NT2/D1 (cell line): ENCODE measurements at regions not wholly inside any gene's neighbourhood (a gene's known extent, or its start where the extent isn't known, plus 50 kb on each side); places are given as distances from the start of the nearest gene placed in this dataset.

Experiments
- YY1 ChIP-seq: IDR thresholded peaks from 2 replicates; pipeline ENCODE4 v1.6.1; 2011; ENCODE audit not compliant: insufficient read length, insufficient read depth
- ZNF274 ChIP-seq: IDR thresholded peaks from 2 replicates; pipeline ENCODE4 v1.6.1; 2011; ENCODE audit warnings: mild to moderate bottlenecking, low read depth, low read length

GRCh38 chr3:151561878-151562277 is 101.0 kb upstream of the IGSF10 start:
- no peak for TF ChIP-seq ZNF274
- TF ChIP-seq YY1, result no peak
